ENCODE measurements at regions not wholly inside any gene's neighbourhood (a gene's known extent, or its start where the extent isn't known, plus 50 kb on each side); places are given as distances from the start of the nearest gene placed in this dataset.
"Not testable (repeated sequence)": the region's sequence is repeated elsewhere in the genome, so short reads cannot be mapped to it uniquely, and the experiment has no call there.

DNA sequence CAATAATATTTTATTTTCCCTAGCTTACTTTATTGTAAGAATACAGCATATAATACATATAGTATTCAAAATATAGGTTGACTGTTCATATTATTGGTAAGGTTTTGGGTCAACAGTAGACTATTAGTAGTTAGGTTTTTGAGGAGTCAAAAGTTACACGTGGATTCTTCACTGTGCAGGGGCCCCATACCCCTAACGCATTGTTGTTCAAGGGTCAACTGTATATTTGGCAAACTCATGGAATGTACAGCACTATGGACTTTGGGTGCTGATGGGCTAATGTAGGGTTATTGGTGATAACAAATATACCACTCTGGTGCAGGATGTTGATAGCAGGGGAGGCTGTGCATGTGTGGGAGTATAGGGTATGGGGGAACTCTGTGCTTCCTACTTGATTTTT lies 397.2 kb downstream of the BCKDHB start:
- no peak for TF ChIP-seq EZH2 (IDR thresholded peaks at IDR 0.05)
- no peak for TF ChIP-seq POLR2AphosphoS5 (IDR thresholded peaks at IDR 0.05; ENCODE audit: borderline replicate concordance, low read depth, low read length)
- TF ChIP-seq FOXP2 (optimal IDR thresholded peaks at IDR 0.05; ENCODE audit: control extremely low read depth, extremely low read length, insufficient read depth) = no peak
- Histone ChIP-seq H3K9me3 (ENCODE audit: low read depth, low read length) (no peaks in the 10 kb centered on the region), H3K27ac (no peak overlapping the region), H3K9ac (ENCODE audit: insufficient read length) (no peak overlapping the region), H3K4me3 (no peak overlapping the region), H3K36me3 (ENCODE audit: insufficient read depth, low read length) (no peaks in the 10 kb centered on the region)
- DNase-seq (ENCODE audit: low read depth, low spot score) = no peak

DNA sequence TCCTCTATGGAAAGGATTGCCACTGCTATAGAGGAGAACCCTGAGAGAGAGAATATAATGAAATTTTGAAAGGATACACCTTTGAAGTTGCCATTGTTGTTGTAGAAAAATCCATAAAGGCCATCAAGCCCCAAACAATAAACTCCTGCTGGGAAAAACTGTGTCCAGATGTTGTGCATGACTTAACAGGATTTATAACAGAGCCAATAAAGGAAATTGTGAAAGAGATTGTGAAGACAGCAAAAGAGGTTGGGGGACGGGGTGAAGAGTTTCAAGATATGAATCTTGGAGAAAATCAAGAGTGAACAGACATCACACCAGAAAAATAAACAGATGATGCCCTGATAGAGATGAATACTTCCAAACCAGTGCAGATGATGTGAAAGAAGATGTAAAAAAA lies 396.4 kb downstream of the BCKDHB start:
- no peak overlapping the region for H3K9ac ChIP-seq (ENCODE audit: insufficient read length)
- H3K27ac ChIP-seq = no peak overlapping the region
- no peaks in the 10 kb centered on the region for H3K36me3 ChIP-seq (ENCODE audit: insufficient read depth, low read length)
- no peak for DNase-seq (ENCODE audit: low read depth, low spot score)
- TF ChIP-seq EZH2 (IDR thresholded peaks at IDR 0.05) (no peak), FOXP2 (optimal IDR thresholded peaks at IDR 0.05; ENCODE audit: control extremely low read depth, extremely low read length, insufficient read depth) (no peak), POLR2AphosphoS5 (IDR thresholded peaks at IDR 0.05; ENCODE audit: borderline replicate concordance, low read depth, low read length) (no peak)
- no peak overlapping the region for H3K4me3 ChIP-seq
- no peaks in the 10 kb centered on the region for H3K9me3 ChIP-seq (ENCODE audit: low read depth, low read length)

DNA sequence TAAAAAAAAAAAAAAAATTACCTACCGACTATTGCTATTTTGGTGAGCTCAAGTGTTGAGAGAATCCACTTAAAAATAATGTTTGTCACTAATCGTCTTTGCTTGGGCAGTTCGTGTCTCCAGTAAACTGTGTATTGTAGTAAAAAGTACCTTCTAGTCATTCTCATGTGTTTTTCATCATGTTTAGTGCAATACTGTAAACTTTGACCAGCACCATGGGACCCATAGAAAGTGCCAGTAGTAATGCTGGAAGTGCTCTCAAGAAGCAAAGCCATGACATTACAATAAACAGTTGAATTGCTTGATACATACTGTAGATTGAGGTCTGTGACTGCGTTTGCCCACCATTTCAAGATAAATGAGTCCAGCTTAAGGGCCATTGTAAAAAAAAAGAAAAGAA lies 395.2 kb downstream of the BCKDHB start:
- no peak for DNase-seq (ENCODE audit: low read depth, low spot score)
- TF ChIP-seq POLR2AphosphoS5 (IDR thresholded peaks at IDR 0.05; ENCODE audit: borderline replicate concordance, low read depth, low read length) (no peak), EZH2 (IDR thresholded peaks at IDR 0.05) (no peak), FOXP2 (optimal IDR thresholded peaks at IDR 0.05; ENCODE audit: control extremely low read depth, extremely low read length, insufficient read depth) (no peak)
- no peaks in the 10 kb centered on the region for H3K36me3 ChIP-seq (ENCODE audit: insufficient read depth, low read length)
- no peak overlapping the region for H3K4me3 ChIP-seq
- no peak overlapping the region for H3K9ac ChIP-seq (ENCODE audit: insufficient read length)
- no peak overlapping the region for H3K27ac ChIP-seq
- H3K9me3 ChIP-seq (ENCODE audit: low read depth, low read length) = no peaks in the 10 kb centered on the region

DNA sequence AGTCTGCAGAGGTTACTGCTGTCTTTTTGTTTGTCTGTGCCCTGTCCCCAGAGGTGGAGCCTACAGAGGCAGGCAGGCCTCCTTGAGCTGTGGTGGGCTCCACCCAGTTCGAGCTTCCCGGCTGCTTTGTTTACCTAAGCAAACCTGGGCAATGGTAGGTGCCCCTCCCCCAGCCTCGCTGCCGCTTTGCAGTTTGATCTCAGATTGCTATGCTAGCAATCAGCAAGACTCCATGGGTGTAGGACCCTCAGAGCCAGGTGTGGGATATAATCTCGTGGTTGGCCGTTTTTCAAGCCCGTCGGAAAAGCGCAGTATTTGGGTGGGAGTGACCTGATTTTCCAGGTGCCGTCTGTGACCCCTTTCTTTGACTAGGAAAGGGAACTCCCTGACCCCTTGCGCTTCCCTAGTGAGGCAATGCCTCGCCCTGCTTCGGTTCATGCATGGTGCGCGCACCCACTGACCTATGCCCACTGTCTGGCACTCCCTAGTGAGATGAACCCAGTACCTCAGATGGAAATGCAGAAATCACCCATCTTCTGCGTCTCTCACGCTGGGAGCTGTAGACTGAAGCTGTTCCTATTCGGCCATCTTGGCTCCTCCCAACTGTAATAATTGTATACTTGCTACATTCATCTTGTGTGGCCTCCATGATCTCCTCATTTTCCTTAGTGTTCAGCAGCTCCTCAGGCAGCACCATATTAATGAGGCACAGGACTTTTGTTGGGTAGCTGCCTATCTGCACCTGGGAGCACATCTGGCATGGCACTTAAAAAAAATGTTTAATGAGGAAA lies 391.4 kb downstream of the BCKDHB start:
- H3K36me3 ChIP-seq (ENCODE audit: insufficient read depth, low read length); H3K4me3 ChIP-seq; H3K27ac ChIP-seq; DNase-seq (ENCODE audit: low read depth, low spot score); H3K9ac ChIP-seq (ENCODE audit: insufficient read length); H3K9me3 ChIP-seq (ENCODE audit: low read depth, low read length): not testable (repeated sequence)

DNA sequence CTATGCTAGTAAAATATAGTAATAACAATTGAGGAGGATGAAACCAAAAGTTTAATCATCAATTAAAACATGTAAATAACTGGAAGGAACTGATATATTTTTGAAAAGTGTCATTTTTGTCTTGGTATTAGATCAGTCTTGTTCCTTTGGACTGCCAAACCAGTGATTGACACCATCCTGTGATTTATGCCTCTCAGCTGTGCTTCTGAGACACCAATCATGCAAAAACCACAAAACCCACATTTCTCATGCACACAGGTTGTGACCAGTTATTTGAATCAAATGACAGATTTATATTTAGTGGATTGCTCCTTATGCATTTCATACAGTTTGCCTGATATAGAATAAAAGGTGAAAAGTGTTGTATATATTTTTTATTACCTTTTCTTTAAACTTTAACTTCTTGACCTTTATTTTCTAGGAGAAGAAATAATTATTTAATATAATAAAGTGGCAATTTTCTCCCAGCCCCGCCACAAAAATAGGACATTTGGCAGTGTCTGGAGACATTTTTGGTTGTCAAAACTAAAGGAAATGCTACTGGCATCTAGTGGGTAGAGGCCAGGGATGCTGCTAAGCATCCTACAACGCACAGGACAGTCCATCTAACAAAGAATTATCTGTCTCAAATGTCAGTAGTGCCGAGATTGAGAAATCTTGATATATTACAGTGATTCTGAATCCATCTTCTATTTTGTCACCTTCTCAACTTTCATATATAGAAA lies 383.6 kb downstream of the BCKDHB start:
- TF ChIP-seq EZH2 (IDR thresholded peaks at IDR 0.05) (no peak), POLR2AphosphoS5 (IDR thresholded peaks at IDR 0.05; ENCODE audit: borderline replicate concordance, low read depth, low read length) (no peak), FOXP2 (optimal IDR thresholded peaks at IDR 0.05; ENCODE audit: control extremely low read depth, extremely low read length, insufficient read depth) (no peak)
- no peak overlapping the region for H3K27ac ChIP-seq
- H3K9me3 ChIP-seq (ENCODE audit: low read depth, low read length) = no peaks in the 10 kb centered on the region
- H3K36me3 ChIP-seq (ENCODE audit: insufficient read depth, low read length) = no peaks in the 10 kb centered on the region
- no peak for DNase-seq (ENCODE audit: low read depth, low spot score)
- H3K4me3 ChIP-seq = no peak overlapping the region
- H3K9ac ChIP-seq (ENCODE audit: insufficient read length) = no peak overlapping the region

DNA sequence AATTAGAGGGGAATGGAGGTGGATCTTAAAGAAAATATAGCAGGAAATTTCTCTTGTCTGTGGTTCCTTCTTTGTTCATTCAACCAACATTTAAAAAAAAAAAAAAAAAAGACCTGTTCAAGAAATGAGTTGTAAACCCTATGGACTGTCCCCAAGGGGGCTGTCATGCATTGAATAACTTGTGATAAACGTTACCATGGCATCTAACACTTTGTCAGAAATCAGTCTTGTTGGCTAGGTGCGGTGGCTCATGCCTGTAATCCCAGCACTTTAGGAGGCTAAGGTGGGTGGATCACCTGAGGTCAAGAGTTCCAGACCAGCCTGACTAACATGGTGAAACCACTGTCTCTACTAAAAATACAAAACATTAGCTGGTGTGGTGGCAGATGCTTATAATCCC lies 381.7 kb downstream of the BCKDHB start:
- H3K36me3 ChIP-seq (ENCODE audit: insufficient read depth, low read length) = no peaks in the 10 kb centered on the region
- DNase-seq (ENCODE audit: low read depth, low spot score) = no peak
- H3K4me3 ChIP-seq = no peak overlapping the region
- no peaks in the 10 kb centered on the region for H3K9me3 ChIP-seq (ENCODE audit: low read depth, low read length)
- H3K27ac ChIP-seq = no peak overlapping the region
- no peak for TF ChIP-seq EZH2 (IDR thresholded peaks at IDR 0.05)
- no peak for TF ChIP-seq FOXP2 (optimal IDR thresholded peaks at IDR 0.05; ENCODE audit: control extremely low read depth, extremely low read length, insufficient read depth)
- TF ChIP-seq POLR2AphosphoS5 (IDR thresholded peaks at IDR 0.05; ENCODE audit: borderline replicate concordance, low read depth, low read length) = no peak
- no peak overlapping the region for H3K9ac ChIP-seq (ENCODE audit: insufficient read length)

DNA sequence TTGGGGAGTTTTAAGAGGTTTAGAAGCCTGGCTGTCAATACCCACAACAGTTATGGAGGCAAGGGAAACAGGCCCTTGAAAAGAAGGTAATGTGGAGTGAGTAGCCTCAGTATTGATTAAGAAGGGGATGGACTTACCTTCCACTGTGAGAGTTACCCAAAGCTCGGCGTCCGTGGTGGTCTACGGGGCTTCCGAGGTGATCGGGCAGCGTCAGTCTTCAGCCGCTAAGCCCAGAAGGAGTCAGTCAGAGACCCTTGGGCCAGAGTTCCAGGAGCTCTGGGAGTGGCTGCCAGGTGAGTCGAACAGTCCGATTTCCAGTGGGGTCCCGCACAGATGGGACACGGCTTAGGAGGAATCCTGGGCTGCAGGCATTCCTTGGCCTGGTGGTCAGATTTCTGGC lies 379.0 kb downstream of the BCKDHB start:
- not testable (repeated sequence) for H3K4me3 ChIP-seq; H3K9ac ChIP-seq (ENCODE audit: insufficient read length); H3K9me3 ChIP-seq (ENCODE audit: low read depth, low read length); H3K27ac ChIP-seq; H3K36me3 ChIP-seq (ENCODE audit: insufficient read depth, low read length); DNase-seq (ENCODE audit: low read depth, low spot score)

DNA sequence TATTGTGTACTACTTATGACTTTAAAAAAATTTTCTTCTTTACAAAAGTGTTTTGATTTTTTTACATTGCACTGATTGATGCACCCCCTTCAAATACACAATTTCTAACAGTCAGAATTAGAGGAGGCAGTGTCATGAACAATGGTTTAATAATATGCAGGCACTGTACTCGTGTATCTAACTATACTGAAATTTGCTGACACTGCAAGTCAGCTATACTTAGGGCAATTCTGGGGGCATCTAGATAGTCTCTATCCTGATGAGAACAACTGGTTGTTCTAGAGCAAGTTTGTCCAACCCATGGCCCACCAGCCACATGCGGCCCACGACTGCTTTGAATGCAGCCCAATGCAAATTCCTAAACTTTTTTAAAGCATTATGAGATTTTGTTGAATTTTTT lies 375.6 kb downstream of the BCKDHB start:
- Histone ChIP-seq H3K36me3 (ENCODE audit: insufficient read depth, low read length) (no peaks in the 10 kb centered on the region), H3K4me3 (no peak overlapping the region), H3K27ac (no peak overlapping the region), H3K9me3 (ENCODE audit: low read depth, low read length) (no peaks in the 10 kb centered on the region), H3K9ac (ENCODE audit: insufficient read length) (no peak overlapping the region)
- no peak for DNase-seq (ENCODE audit: low read depth, low spot score)
- TF ChIP-seq POLR2AphosphoS5 (IDR thresholded peaks at IDR 0.05; ENCODE audit: borderline replicate concordance, low read depth, low read length) = no peak
- no peak for TF ChIP-seq FOXP2 (optimal IDR thresholded peaks at IDR 0.05; ENCODE audit: control extremely low read depth, extremely low read length, insufficient read depth)
- no peak for TF ChIP-seq EZH2 (IDR thresholded peaks at IDR 0.05)
